Ureter (tissue), 1 donor: ENCODE measurements at regions not wholly inside any gene's neighbourhood (a gene's known extent, or its start where the extent isn't known, plus 50 kb on each side); places are given as distances from the start of the nearest gene placed in this dataset.
A peak's percentile ranks its signal among the peaks of the same experiment; 100 is the strongest.

ENCODE experiments used
- DNase-seq: peaks from one replicate; pipeline ENCODE4 v3.0.0-alpha.2; 2020; ENCODE audit warnings: low spot score
- donor health status: DM: yes; HTN: yes; CAD: no.

DNA sequence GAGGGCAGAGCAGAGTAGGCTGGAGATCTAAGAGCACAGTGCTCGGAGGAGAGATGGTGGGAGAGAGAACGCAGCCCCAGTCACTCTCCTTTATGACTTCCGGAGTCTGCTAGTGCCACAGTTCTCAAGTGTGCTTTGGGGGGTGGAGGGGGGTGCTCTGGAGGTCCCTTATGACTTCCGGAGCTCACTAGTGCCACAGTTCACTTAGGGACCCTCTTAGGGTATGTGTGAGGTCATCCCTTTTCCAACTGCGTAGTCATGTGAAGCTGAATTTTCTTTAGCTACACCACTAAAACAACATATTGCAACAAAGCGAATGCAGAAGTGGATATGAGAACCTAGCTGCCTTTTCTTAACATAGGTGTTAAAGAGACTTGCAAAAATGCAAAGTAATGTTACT, 153.7 kb upstream of the KCTD1 start:
- DNase-seq, result no peak

DNA sequence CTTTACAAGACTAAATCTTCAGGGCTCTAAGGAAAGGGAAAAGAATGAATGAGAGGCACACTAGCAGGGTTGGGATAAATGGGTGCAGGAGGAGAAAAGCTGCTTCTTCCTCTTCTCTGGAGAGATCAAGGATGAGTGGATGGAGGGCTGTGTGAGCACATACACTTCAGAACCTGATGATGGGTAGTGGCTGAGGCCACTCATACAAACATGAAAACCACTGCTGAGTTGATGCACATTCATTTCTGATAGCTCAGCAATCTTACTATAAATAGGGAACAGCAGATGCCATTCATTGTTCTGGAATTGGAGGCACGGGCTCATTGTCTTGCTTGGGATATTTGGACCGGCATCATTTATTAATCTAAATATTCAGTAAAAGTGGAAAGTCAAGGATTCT, 152.4 kb upstream of the KCTD1 start:
- no peak for DNase-seq

DNA sequence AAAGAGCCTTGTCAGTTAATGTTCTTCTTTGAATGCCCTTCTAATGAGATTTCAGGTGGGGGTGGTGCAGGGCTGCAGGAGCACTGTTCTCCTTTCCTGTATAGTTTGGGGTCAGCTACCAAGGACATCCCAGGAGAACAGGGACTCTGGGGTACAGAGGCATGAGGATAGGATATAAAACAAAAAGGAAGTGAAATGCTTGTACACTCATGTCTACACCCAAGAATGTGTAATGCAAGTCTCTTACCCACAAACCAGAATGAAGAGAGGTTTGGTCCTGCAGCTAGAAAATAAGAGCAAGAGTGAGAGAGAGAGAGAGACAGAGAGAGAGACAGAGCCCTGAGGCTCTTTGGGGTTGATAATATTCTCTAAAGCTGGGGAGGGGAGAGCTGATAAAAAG, 151.8 kb upstream of the KCTD1 start:
- DNase-seq, result no peak

DNA sequence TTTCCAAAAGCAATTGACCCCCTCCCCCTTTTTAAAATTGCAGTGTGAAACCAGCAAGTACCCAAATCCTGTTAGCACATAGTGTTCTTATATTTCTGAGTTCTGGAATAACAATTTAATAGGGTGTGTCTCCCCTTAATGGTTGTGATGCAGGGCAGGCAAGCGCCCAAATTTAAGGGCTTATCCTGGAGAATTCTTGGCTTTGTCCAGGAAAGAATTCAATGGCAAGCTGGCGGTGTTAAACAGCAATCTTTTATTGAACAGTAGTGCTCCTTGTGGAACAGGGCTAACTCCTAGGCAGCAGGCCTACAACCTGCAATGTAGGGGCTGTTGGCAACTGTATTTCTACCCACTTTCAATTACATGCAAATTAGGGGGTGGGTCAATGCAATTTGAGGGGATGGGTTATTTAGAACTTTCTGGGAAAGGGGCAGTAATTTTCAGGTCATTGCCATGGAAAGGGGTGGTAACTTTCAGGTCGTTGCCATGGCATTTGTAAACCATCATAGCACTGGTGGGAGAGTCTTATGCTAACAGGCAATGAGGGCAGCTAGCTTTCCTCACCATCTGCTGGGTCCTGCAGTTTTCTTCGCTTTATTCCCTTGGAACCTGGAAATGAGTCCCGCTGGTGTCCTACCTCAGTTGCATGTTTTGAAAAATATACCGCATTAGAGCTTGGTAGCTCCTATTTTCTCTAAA, 149.0 kb upstream of the KCTD1 start:
- no peak for DNase-seq

DNA sequence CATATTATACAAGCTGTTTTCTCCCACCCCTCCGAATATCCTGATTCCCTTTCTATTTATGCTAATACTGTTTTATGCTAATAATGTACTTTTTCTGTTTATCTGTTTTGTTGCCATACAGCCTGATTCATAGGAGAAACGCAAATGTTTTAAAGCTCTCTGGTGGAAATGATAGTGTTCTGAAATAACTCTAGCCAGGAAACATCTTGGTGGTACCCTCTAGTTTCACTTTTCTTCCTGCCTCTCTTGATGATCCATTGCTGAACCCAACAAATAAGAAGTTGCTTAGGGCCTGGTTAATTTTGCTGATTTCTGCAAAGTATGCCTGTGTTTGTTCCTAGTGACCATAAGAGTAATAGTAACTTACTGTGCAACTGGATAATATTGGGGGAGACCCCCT, 148.4 kb upstream of the KCTD1 start:
- DNase-seq, result no peak

DNA sequence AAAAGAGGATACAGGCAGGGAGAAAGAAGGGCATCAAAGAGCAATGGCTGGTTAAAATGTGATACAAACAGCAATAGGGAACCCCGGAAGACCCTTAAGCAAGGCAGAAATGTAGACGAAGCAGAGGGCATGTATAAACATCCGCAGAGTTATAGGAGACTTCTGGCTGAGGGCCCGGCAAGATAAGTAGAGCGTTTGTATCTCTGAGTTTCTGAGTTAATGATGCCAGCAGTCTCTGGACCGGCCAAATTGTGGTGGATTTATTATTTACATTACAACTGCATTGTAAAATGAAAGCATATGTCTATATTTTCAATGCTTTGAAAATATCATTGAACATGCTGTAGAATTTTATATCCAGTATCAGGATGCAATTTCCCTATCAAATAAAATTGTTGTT, 148.0 kb upstream of the KCTD1 start:
- no peak for DNase-seq

DNA sequence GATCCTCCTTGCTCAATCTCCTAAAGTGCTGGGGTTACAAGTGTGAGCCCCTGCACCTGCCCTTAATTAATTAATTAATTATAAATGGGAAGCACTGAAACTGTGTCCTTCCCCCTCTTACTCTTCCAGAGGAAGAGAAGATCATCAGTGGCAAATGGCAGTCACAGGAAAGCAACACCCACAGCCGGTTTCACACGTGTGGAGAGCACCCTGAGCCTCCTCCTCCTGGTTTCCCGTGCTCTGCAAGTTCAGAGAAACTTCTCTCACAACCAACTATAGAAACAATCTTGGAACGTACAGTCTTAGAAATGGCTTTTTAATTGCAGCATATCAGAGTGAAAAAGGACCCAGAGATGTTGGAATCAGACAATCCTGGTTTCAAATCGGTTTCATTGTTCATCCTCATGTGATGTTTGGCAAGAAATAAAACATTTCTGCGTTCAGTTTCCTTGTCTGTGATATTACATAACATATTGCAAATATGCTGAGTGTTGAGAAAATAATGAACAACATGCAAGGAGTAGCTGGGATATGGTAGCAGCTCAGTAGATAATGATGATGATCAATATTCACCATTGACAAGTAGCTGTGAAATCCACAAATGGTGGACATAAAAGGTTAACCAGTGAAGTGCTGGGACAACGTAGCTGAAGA, 141.0 kb upstream of the KCTD1 start:
- no peak for DNase-seq

DNA sequence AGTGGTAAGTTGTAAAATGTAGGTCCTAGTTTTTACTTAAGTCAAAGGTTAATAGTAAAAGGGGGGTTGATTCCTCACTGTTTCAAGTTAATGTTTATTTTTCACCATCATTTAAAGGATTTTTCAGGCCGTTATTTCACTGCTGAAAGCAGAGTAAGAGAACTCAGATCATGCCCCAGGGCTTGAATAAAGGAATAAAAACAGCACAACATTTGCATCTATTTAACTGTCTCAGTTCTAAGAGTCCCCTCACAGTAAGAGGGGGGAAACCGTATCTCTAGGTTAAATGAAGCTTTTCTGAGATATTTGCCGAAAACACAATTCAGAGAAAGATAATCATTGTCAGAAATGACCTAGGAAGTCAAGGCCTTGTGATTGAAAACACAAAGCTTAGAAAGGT, 138.2 kb upstream of the KCTD1 start:
- no peak for DNase-seq

DNA sequence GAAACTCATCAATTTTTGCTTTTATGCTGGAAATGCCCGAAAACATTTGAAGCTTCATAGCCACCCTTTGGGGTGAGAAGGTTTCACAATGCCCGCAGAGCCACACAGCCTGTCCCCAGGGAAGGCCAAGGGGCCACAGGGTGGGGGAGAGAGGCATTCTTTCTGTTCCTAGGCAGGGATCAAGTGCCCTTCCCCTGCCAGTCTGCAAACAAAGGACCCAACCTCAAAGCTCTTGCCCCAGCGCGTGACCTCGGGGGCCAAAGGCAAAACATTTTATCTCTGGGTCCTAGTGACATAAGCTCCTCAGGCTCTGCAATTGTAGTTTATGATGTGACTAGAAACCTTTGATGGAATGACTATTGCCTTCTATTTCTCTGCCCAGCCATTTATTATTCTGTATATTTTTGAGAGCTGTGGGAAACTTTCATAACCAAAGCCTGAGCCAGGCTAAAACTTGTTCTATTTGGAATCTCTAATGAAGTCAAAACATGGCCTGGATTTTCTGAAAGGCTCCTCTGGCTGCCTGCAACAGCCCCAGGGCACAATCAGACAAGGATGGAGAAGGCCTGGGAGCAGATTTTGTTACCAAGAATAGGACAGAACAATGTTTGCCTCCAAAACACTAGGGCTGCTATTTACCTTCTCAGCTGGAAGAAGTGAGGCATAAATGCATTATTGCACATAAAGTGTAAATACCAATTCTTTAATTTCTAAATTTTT, 137.2 kb upstream of the KCTD1 start:
- no peak for DNase-seq

DNA sequence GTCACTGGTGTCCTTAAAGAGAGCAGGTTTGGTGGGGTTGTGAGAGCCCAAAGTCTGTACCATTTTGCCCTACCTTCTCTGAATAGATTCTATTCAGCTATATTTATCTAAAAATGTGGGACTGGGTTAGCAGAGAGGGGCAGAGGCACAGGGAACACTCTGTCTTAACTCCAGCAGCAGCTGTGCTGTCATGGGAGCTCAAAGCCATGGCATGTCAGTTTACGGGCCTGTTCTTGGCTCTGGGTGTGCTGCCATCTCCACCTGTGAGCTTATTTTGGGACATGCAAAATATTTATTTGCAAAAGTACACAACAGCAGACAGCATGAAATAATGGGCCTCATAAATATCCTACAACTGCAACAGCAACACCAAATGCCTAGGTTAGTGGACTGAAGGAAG, 129.6 kb upstream of the KCTD1 start:
- DNase-seq, result no peak

DNA sequence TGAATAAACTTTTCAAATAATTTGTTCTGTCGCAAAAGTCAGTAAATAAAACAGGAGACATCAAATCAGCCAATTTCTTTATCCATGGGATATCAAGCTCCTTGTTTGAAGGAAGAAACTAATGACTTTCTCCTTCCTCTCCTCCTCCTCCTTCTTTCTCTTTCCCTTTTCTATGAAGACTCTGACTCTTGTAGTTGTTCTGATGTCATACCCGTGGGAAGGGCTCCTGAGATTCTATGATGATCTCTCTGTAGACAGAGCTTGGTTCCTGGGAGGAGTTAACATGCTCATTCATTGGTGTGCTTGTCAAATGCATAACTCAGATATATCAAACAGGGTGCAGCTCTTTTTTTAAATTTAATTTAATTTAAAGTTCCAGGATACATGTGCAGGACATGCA, 118.7 kb upstream of the KCTD1 start:
- no peak for DNase-seq

DNA sequence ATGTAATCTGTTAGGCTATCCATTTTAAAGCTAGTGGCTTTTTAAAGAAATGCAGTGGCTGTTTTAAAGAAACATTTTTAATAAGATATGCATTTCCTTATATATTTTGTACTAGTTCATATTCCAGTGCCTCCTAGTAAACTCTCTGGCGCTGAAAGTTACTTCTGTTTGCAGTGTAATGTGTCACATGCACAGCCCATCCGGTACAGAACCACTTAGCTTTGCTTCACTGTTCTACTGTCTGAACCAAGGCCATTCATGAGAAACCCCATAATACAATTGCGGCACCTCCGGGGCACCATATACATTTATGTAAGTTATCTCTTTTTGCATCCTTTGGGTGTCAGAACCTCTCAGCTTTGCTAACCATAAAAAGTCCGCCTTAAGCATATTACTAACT, 114.6 kb upstream of the KCTD1 start:
- no peak for DNase-seq

DNA sequence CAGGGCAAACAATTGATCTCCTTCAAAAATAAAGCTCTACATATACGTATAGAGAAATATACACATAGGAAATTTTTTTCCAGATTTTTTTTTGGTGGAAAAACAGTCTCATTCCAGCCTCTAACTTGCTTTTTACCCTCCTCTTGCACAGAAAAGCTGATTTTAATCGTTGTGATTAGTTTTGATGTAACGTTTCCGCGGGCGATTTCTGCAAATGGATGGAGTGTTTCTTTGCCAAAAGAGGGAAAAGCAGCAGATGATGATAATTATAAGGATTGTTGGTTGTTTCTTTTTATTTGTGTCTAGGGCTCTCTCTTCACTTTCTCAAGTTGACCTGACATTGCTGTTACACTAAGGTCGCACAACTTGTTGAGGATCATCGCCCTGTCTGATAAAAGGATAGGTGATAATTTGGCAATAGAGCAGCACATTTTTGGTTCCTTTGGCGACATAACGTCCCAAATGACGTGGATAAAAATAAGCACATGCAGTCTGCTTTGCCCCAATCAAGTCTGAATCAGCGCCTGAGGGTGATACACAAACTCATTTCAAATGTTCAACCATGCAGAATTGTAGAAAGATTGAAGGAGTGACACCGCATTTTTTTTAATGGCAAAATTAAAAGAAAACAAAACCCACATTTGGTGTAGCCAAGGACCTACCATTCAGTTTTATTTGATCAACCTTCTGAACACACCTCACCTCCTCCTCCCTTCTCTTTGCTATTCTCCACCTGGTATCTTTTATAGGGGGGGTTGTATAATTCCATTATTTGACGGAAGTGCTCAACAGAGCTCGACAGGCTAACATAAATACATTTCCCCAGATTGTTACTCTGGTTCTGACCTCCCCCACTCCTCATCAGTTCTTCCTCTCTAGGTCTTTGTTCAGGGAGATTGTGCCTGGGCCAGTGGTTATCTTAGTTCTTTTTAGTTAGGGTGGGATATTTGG, 109.6 kb upstream of the KCTD1 start:
- DNase-seq, result no peak

DNA sequence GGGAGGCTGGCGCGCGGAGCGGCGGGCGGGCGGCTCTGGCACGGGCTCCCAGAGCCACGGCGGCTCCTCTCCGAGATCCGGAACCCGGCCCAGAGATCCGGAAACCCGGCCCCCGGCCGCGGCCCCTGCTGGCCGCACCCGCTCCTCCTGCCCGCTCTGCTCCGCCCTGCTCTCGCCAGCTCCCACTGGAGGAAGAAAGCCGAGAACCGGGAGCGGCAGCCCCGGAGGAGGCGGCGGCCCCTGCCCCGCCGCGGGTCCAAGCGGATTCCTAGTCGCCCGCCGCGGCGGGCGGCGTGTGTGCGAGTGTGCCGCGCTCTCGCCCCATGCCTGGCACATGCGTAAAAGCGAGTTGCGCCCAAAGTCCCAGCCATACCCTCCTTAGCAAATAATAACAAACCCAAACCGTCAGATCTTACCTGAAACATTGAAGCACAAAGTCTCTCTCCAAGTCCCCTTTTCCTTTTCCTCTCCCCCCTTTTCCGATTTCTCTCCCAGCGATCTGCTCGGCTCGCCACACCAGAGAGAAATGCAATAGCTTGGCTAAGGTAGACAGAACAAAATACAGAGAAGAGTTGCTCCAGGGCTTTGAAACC, 108.7 kb upstream of the KCTD1 start:
- DNase-seq, result peak; percentile 75

DNA sequence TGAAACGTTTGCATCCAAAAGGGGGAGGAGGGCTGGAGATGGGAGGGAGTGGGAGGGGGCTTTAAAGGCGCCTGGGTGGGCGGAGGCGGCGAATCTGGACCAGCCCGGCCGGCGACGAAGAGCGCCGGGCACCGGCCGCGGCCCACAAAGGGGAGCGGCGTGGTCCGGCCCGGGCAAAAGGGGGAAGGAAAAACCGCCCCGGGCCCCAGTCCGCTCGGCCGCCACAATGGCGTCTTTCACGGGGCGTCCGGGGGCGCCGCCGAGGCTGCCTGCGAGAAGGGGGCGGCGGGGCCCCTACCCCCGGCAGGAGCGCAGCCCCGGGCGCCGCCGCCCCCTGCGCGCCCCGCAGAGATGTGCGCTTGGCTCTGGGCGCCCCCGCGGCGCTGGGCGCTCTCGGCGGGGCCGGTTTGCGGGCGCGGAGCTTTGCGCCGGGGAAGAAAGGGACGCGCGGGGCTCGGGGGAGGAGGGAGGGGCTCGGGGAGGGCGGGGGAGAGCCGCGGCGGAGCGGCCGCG, 108.1 kb upstream of the KCTD1 start:
- no peak for DNase-seq

DNA sequence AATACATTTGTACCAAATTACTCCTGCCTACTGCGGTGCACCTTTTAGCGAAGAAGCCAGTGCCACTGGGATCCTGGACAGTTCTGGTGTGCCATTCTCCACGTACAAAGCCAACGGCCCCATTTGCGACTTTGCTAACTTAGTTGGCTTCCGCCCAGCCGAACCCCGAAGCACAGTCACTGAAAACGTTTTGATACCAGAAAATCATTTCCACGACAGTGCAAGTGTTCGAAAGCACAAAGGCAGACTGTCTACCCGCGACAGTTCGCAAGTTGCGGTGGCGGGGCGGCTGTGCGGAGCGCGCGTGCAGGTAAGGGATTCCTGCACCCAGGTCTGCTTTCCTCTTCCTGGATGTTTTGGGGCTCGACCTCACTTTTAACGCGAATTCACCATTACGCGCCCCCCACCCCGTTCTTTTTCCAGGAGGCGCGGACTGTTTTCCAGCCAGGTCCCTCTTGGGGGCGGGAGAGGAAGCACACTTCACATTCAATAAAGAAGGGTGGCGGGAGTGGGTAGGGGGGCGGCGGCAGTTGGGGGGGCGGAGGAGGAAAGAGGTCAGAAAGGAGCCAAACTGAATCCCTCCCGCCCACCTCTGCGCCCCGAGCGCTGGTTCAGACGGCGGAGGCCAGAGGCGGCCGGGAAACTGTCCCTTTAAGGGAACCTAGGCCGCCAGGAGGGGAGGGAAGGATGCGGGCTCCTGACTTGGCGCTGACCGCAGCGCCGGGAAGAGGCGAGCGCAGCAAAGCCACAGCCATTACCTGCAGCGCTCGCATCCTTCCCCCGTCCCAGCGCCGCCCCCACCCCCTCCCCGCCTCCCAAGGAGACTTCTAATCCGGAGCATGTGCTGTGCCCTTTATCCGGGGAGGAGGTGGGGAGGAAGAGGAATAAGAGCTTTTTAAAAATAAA, 107.4 kb upstream of the KCTD1 start:
- peak; percentile 49 for DNase-seq

DNA sequence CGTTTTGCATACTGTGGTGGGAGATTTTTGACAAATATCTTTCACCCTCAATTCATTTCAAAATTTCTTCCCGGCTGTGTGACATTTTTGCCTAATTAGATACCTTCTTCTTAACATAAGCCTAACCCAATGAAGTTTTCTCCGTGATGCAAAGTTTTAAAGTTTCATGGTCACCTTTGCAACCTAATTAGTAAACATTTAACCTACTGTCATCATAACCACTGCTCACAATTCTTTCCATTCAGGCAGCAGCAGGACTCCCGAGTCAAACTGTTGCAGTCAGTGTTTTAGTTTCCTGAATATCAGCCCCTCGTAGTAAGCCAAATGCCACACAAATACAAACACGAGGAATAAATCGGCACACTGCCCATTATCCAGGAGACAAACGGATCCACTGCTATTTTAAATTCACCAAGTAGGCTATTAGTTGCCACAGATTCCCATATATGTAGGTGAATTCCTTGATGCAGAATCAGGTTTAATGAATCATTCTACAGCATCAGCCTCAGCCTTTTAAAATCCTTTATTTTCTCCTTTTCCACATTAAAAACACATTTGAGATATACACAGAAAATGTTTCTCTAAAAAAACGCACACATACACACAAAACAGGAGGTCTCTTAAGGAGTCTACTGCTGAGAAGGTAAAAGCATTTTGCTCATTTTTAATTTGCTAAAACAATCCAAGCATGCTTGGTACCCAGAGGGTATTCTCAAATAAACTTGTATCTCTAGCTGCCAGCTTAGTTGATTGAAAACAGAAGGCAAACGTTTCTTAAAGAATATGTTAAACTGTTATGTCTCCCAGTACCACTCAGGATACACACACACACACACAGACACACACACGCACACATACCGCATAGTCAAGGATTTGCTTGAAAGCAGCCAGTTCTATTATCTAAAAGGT, 106.5 kb upstream of the KCTD1 start:
- DNase-seq, result no peak

DNA sequence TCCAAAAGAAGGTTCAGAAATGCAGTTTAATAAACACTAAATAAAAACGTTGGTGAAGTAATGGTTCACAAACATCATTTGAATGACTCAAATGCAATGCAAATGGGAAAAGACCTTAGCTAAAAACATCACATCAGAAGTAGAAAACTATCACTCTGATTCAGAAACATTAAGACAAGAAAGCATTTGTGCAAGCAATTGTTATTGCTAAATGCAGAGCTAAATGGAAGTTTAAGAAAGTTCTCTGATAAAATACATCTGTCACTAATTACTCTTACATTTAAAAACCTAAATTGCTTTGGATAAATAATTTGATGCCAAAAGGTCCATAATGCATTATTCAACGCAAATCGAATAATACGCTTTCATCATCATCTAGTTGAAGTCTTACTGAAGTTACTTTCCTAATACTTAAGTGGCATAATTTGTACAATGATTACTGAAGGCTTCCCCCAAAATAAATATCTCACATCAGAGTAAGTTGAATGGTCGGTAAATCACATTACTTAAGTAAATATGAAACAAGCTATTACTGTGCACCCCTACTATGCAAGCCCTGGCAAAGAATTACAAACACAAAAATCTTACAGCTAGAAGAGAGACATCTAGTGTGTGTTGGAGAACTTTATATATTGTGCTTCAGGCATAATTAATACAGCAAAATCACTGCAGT, 105.7 kb upstream of the KCTD1 start:
- no peak for DNase-seq

DNA sequence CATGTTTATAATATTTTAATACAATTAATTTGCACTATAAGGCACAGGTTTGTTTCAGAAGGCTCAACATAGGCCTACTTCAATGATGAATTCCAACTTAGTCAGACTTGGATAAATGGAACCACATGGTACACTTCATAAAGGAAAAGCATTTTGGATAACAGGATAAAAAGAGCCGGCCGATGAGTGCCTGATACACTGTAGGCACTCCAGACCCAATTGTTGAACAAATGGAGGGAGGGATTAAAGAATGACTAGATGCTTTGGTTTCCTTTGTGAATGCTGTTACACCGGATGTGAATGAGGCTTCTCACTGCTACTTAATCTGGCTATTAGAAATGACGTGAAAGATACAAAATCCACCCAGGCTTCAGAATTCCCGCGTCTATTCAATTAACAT, 104.1 kb upstream of the KCTD1 start:
- DNase-seq, result no peak
